Esophagus muscularis mucosa (tissue), 4 donors: ENCODE measurements at regions not wholly inside any gene's neighbourhood (a gene's known extent, or its start where the extent isn't known, plus 50 kb on each side); places are given as distances from the start of the nearest gene placed in this dataset.

Experiments
- DNase-seq: peaks from one replicate; pipeline ENCODE4 v3.0.0-alpha.2; 2017; ENCODE audit errors: extremely low spot score
- H3K27ac ChIP-seq, 4 donors: fragments of 200-600 bp; sonication (generic); replicated peaks in 1 of 4; 1 replicate in 3 of 4; 2 replicates in 1 of 4; pipeline ENCODE4 v1.5.1; 2016 to 2019; ENCODE audit warnings: mild to moderate bottlenecking in 1 of 4
- H3K27me3 ChIP-seq, 4 donors: fragments of 200-600 bp; sonication (generic); one replicate each; pipeline versions ENCODE4 v1.5.1 to v1.6.0; 2016 to 2019
- H3K36me3 ChIP-seq, 4 donors: fragments of 200-600 bp; sonication (generic); one replicate each; pipeline ENCODE4 v1.5.1; 2016 to 2019
- H3K4me1 ChIP-seq, 4 donors: fragments of 200-600 bp; sonication (generic); one replicate each; pipeline ENCODE4 v1.5.1; 2016 to 2019
- H3K4me3 ChIP-seq, 4 donors: fragments of 200-600 bp; sonication (generic); 1 replicate in 2 of 4; 2 replicates in 2 of 4; pipeline ENCODE4 v1.5.1; 2016 to 2019; ENCODE audit warnings: mild to moderate bottlenecking in 4 of 4, moderate library complexity in 1 of 4
- H3K9me3 ChIP-seq, 4 donors: fragments of 200-600 bp; sonication (generic); 1 replicate in 3 of 4; 2 replicates in 1 of 4; pipeline ENCODE4 v1.5.1; 2016 to 2019
- CTCF ChIP-seq, 3 experiments: fragments of 200-600 bp in 2 of 3; fragments of 450-650 bp in 1 of 3; sonication (generic) in 2 of 3; IDR thresholded peaks; one replicate each; pipeline ENCODE4 v1.5.1; 2017 to 2019; ENCODE audit warnings: antibody characterized with exemption in 3 of 3, mild to moderate bottlenecking in 2 of 3, moderate library complexity in 1 of 3
- EP300 ChIP-seq: sonication (generic); formaldehyde crosslinking; IDR thresholded peaks from one replicate; pipeline ENCODE4 v1.6.1; 2017; ENCODE audit warnings: antibody characterized with exemption
- POLR2A ChIP-seq: fragments of 450-650 bp; IDR thresholded peaks from one replicate; pipeline ENCODE4 v1.6.1; 2017; ENCODE audit warnings: antibody characterized with exemption, moderate library complexity, mild to moderate bottlenecking, low read depth
- POLR2AphosphoS5 ChIP-seq, 2 donors: sonication (generic); formaldehyde crosslinking; IDR thresholded peaks; one replicate each; pipeline ENCODE4 v1.6.1; 2017; ENCODE audit warnings: antibody characterized with exemption in 2 of 2
- WGBS: methylation state at CpG from one replicate; pipeline ENCODE4 v1.1.5; 2018; 5-methylcytosine and 5-hydroxymethylcytosine counted together
- intact Hi-C: fragments of 100-400 bp; cut with DNase I; formaldehyde crosslinking; loops from one replicate; pipeline ENCODE4 v1.15.1; 2023

- intact Hi-C loops = no loop called here
- no peaks in the 10 kb centered on the region for H3K9me3 ChIP-seq
- TF ChIP-seq CTCF (IDR thresholded peaks at IDR 0.05) (no peak), EP300 (no peak), POLR2A (no peak), POLR2AphosphoS5 (IDR thresholded peaks at IDR 0.05) (no peak)
- peaks cover 0 to 11% (median 1%) of the 10 kb centered on the region in 4 donors for H3K4me1 ChIP-seq
- WGBS = 40% methylated on average over 3 of the region's 3 CpGs
- no peak overlapping the region for H3K4me3 ChIP-seq
- no peak for DNase-seq
- H3K27me3 ChIP-seq = no peaks in the 10 kb centered on the region
- no peak overlapping the region for H3K27ac ChIP-seq
- no peaks in the 10 kb centered on the region for H3K36me3 ChIP-seq
These were observed 295.7 kb downstream of the CHRM3 start for GRCh38 chr1:239682046-239682445.

- 89% methylated on average over 2 of the region's 2 CpGs for WGBS
- TF ChIP-seq POLR2AphosphoS5 (IDR thresholded peaks at IDR 0.05) (no peak), CTCF (IDR thresholded peaks at IDR 0.05) (no peak), EP300 (no peak), POLR2A (no peak)
These were observed 296.6 kb downstream of the CHRM3 start for GRCh38 chr1:239682960-239683359.

GRCh38 chr1:239686386-239686785 is 300.0 kb downstream of the CHRM3 start:
- Histone ChIP-seq H3K4me3 (no peak overlapping the region), H3K4me1 (no peaks in the 10 kb centered on the region), H3K27me3 (no peaks in the 10 kb centered on the region), H3K9me3 (no peaks in the 10 kb centered on the region), H3K36me3 (no peaks in the 10 kb centered on the region), H3K27ac (no peak overlapping the region)
- intact Hi-C loops = no loop called here
- TF ChIP-seq POLR2AphosphoS5 (IDR thresholded peaks at IDR 0.05) (no peak), CTCF (IDR thresholded peaks at IDR 0.05) (no peak), POLR2A (no peak), EP300 (no peak)
- 88% methylated on average over 2 of the region's 2 CpGs for WGBS
- no peak for DNase-seq

More at GRCh38 chr1:239682960-239683359, 296.6 kb downstream of the CHRM3 start:
- H3K4me1 ChIP-seq = peaks cover 0 to 2% (median 0%) of the 10 kb centered on the region in 4 donors
- intact Hi-C loops = no loop called here
- H3K9me3 ChIP-seq = no peaks in the 10 kb centered on the region
- H3K36me3 ChIP-seq = no peaks in the 10 kb centered on the region
- no peak overlapping the region for H3K4me3 ChIP-seq
- no peaks in the 10 kb centered on the region for H3K27me3 ChIP-seq
- H3K27ac ChIP-seq = no peak overlapping the region
- DNase-seq = no peak

- Histone ChIP-seq H3K4me1 (peaks cover 0 to 6% (median 0%) of the 10 kb centered on the region in 4 donors), H3K9me3 (no peaks in the 10 kb centered on the region), H3K27me3 (no peaks in the 10 kb centered on the region), H3K36me3 (no peaks in the 10 kb centered on the region), H3K27ac (no peak overlapping the region), H3K4me3 (no peak overlapping the region)
- DNase-seq = no peak
- intact Hi-C loops = no loop called here
- TF ChIP-seq EP300 = no peak
- no peak for TF ChIP-seq CTCF (IDR thresholded peaks at IDR 0.05)
- no peak for TF ChIP-seq POLR2AphosphoS5 (IDR thresholded peaks at IDR 0.05)
- TF ChIP-seq POLR2A = no peak
- 89% methylated on average over 2 of the region's 2 CpGs for WGBS
These were observed 309.9 kb downstream of the CHRM3 start for GRCh38 chr1:239696317-239696716.

GRCh38 chr1:239700667-239701066 is 314.3 kb downstream of the CHRM3 start:
- Histone ChIP-seq H3K4me3 (no peak overlapping the region), H3K9me3 (no peaks in the 10 kb centered on the region), H3K27me3 (no peaks in the 10 kb centered on the region), H3K4me1 (peaks cover 0 to 6% (median 0%) of the 10 kb centered on the region in 4 donors), H3K27ac (no peak overlapping the region), H3K36me3 (no peaks in the 10 kb centered on the region)
- WGBS = 86% methylated on average over 6 of the region's 6 CpGs
- intact Hi-C loops = no loop called here
- DNase-seq = no peak
- TF ChIP-seq POLR2A (no peak), CTCF (IDR thresholded peaks at IDR 0.05) (no peak), POLR2AphosphoS5 (IDR thresholded peaks at IDR 0.05) (no peak), EP300 (no peak)
